IMR-90 (cell line): ENCODE measurements at regions not wholly inside any gene's neighbourhood (a gene's known extent, or its start where the extent isn't known, plus 50 kb on each side); places are given as distances from the start of the nearest gene placed in this dataset.

Source experiments
- ATAC-seq: fragments of 200-7000 bp; cut with Tn5 transposase; 2 replicates; pipeline ENCODE4 v1.9.1; 2020; ENCODE audit warnings: low read depth, mild to moderate bottlenecking, moderate library complexity
- BruUV-seq: library from RNA; stranded (reverse); fragments of 400-500 nt; replicated peaks from 2 replicates; lab custom pipeline; 2021; lab: Mats Ljungman, UMichigan
- CTCF ChIA-PET: fragments of 300-600 bp; formaldehyde crosslinking; extraction: SDS; loops from one replicate; lab custom pipeline; 2021; ENCODE audit warnings: antibody characterized with exemption; lab: Yijun Ruan, JAX
- POLR2A ChIA-PET: fragments of 300-600 bp; sonication (Branson Sonifier 250); formaldehyde crosslinking; loops from one replicate; lab custom pipeline; 2022; ENCODE audit warnings: antibody characterized with exemption; ENCODE audit not compliant: unreplicated experiment; lab: Charles Lee
- DNase-seq: peaks from one replicate; pipeline ENCODE4 v3.0.0; 2013
- H2AFZ ChIP-seq: replicated peaks from 2 replicates; pipeline ENCODE3; 2013; ENCODE audit warnings: low read length, mild to moderate bottlenecking; ENCODE audit not compliant: poor library complexity
- H2AK5ac ChIP-seq: 2 replicates; pipeline ENCODE4 v1.6.1; 2013; ENCODE audit warnings: low read depth, low read length, inconsistent platforms
- H2AK9ac ChIP-seq: replicated peaks from 2 replicates; pipeline ENCODE3; 2013; ENCODE audit warnings: mild to moderate bottlenecking, low read depth, low read length, moderate library complexity; ENCODE audit not compliant: poor library complexity
- H2BK120ac ChIP-seq: 2 replicates; pipeline ENCODE4 v1.6.1; 2013; ENCODE audit warnings: low read depth, low read length, inconsistent platforms
- H2BK15ac ChIP-seq: 3 replicates; pipeline ENCODE4 v1.6.1; 2013; ENCODE audit warnings: low read depth, low read length, inconsistent platforms
- H2BK20ac ChIP-seq: 2 replicates; pipeline ENCODE4 v1.6.1; 2013; ENCODE audit warnings: low read depth, mild to moderate bottlenecking, inconsistent platforms, low read length, moderate library complexity
- H2BK5ac ChIP-seq: 2 replicates; pipeline ENCODE4 v1.6.1; 2013; ENCODE audit warnings: mild to moderate bottlenecking, low read depth, low read length, inconsistent platforms; ENCODE audit not compliant: poor library complexity, severe bottlenecking
- H3K14ac ChIP-seq: replicated peaks from 2 replicates; pipeline ENCODE4 v1.6.1; 2013; ENCODE audit warnings: low read depth, low read length, inconsistent platforms
- H3K18ac ChIP-seq: 2 replicates; pipeline ENCODE4 v1.6.1; 2013; ENCODE audit warnings: low read depth, low read length, control low read depth
- H3K23ac ChIP-seq: 2 replicates; pipeline ENCODE4 v1.6.1; 2013; ENCODE audit warnings: low read depth, low read length, inconsistent platforms
- H3K27ac ChIP-seq: 2 replicates; pipeline ENCODE4 v1.5.1; 2013; ENCODE audit warnings: mild to moderate bottlenecking, control low read depth, low read length; ENCODE audit not compliant: insufficient read depth
- H3K27me3 ChIP-seq: 2 replicates; pipeline ENCODE4 v1.6.1; 2013; ENCODE audit warnings: low read length; ENCODE audit not compliant: control insufficient read depth, insufficient read depth
- H3K36me3 ChIP-seq: 2 replicates; pipeline ENCODE4 v1.6.1; 2013; ENCODE audit warnings: low read length, mixed read lengths; ENCODE audit not compliant: control insufficient read depth, insufficient read depth
- H3K4ac ChIP-seq: 2 replicates; pipeline ENCODE4 v1.6.1; 2013; ENCODE audit warnings: low read depth, low read length, inconsistent platforms
- H3K4me1 ChIP-seq: 2 replicates; pipeline ENCODE4 v1.6.1; 2013; ENCODE audit warnings: low read length, mixed read lengths; ENCODE audit not compliant: control insufficient read depth, insufficient read depth
- H3K4me2 ChIP-seq: 2 replicates; pipeline ENCODE4 v1.6.1; 2013; ENCODE audit warnings: low read depth, mild to moderate bottlenecking, control low read depth, low read length, moderate library complexity
- H3K4me3 ChIP-seq: 2 replicates; pipeline ENCODE4 v1.5.1; 2013; ENCODE audit warnings: low read depth, mild to moderate bottlenecking, control low read depth, low read length, moderate library complexity; ENCODE audit not compliant: insufficient read depth
- H3K56ac ChIP-seq: 2 replicates; pipeline ENCODE4 v1.6.1; 2013; ENCODE audit warnings: low read length, inconsistent platforms; ENCODE audit not compliant: insufficient read depth; ENCODE audit errors: extremely low read depth
- H3K79me1 ChIP-seq, 2 experiments: 2 replicates each; pipeline ENCODE4 v1.6.1; 2013; ENCODE audit warnings: low read length in 2 of 2, inconsistent platforms in 1 of 2, low read depth in 1 of 2
- H3K9ac ChIP-seq: 2 replicates; pipeline ENCODE4 v1.6.1; 2013; ENCODE audit warnings: low read depth, low read length, control low read depth
- H3K9me1 ChIP-seq: 2 replicates; pipeline ENCODE4 v1.6.1; 2013; ENCODE audit warnings: low read length, inconsistent platforms; ENCODE audit not compliant: insufficient read depth
- H3K9me3 ChIP-seq: 2 replicates; pipeline ENCODE4 v1.6.1; 2013; ENCODE audit warnings: low read length; ENCODE audit not compliant: control insufficient read depth, insufficient read depth
- H4K20me1 ChIP-seq: 2 replicates; pipeline ENCODE4 v1.6.1; 2013; ENCODE audit warnings: low read length, inconsistent platforms; ENCODE audit not compliant: insufficient read depth
- H4K5ac ChIP-seq: 2 replicates; pipeline ENCODE4 v1.6.1; 2013; ENCODE audit warnings: mild to moderate bottlenecking, low read depth, low read length, control low read depth
- H4K8ac ChIP-seq, 2 experiments: 2 replicates each; pipeline ENCODE4 v1.6.1; 2013; ENCODE audit warnings: low read depth in 2 of 2, low read length in 2 of 2, control low read depth in 1 of 2, inconsistent platforms in 1 of 2
- H4K91ac ChIP-seq: 2 replicates; pipeline ENCODE4 v1.6.1; 2013; ENCODE audit warnings: low read depth, low read length, inconsistent platforms; ENCODE audit not compliant: insufficient read depth
- BHLHE40 ChIP-seq: fragments of 150-350 bp; IDR thresholded peaks from 2 replicates; pipeline ENCODE4 v1.6.1; 2016; ENCODE audit warnings: mild to moderate bottlenecking, low read depth, low read length
- CHD1 ChIP-seq: IDR thresholded peaks from 2 replicates; pipeline ENCODE4 v1.6.1; 2012; ENCODE audit warnings: low read depth, low read length, improper control_type of control experiment
- CTCF ChIP-seq: conservative IDR thresholded peaks from 2 replicates; pipeline ENCODE4 v1.5.1; 2012; ENCODE audit warnings: mild to moderate bottlenecking, low read depth, low read length, improper control_type of control experiment
- ELK1 ChIP-seq: fragments of 150-350 bp; IDR thresholded peaks from 2 replicates; pipeline ENCODE4 v1.6.1; 2016; ENCODE audit warnings: low read depth, mild to moderate bottlenecking, low read length, moderate library complexity, borderline replicate concordance
- FOS ChIP-seq: fragments of 150-350 bp; IDR thresholded peaks from 2 replicates; pipeline ENCODE4 v1.6.1; 2016; ENCODE audit warnings: low read depth, low read length
- MAFK ChIP-seq: IDR thresholded peaks from 2 replicates; pipeline ENCODE4 v1.6.1; 2012; ENCODE audit warnings: low read depth, low read length, improper control_type of control experiment
- MAZ ChIP-seq: IDR thresholded peaks from 2 replicates; pipeline ENCODE4 v1.6.1; 2012; ENCODE audit warnings: low read depth, mild to moderate bottlenecking, low read length, improper control_type of control experiment, moderate library complexity, borderline replicate concordance
- MXI1 ChIP-seq: IDR thresholded peaks from 2 replicates; pipeline ENCODE4 v1.6.1; 2012; ENCODE audit warnings: low read depth, mild to moderate bottlenecking, low read length, moderate library complexity, borderline replicate concordance
- POLR2A ChIP-seq: IDR thresholded peaks from 2 replicates; pipeline ENCODE4 v1.6.1; 2012; ENCODE audit warnings: mild to moderate bottlenecking, low read depth, low read length
- RAD21 ChIP-seq: IDR thresholded peaks from 2 replicates; pipeline ENCODE4 v1.6.1; 2012; ENCODE audit warnings: low read length, improper control_type of control experiment
- SMC3 ChIP-seq: fragments of 150-350 bp; IDR thresholded peaks from 2 replicates; pipeline ENCODE4 v1.6.1; 2016; ENCODE audit warnings: low read depth, mild to moderate bottlenecking, antibody characterized with exemption, low read length, moderate library complexity
- USF2 ChIP-seq: fragments of 150-350 bp; IDR thresholded peaks from 2 replicates; pipeline ENCODE4 v1.6.1; 2017; ENCODE audit warnings: mild to moderate bottlenecking, antibody characterized with exemption, low read length, low read depth
- WGBS, 2 experiments: methylation state at CpG; one replicate each; pipeline versions ENCODE4 v1.1.5 to v1.1.7; 2013; ENCODE audit warnings: missing lambda C conversion rate in 2 of 2; ENCODE audit not compliant: insufficient read length in 1 of 2; ENCODE audit errors: extremely low coverage in 2 of 2; 5-methylcytosine and 5-hydroxymethylcytosine counted together
- dilution Hi-C: fragments of 300-500 bp; cut with HindIII; formaldehyde crosslinking; loops from one replicate; pipeline ENCODE4 v1.14.3; 2018; ENCODE audit warnings: low sequenced_read_pairs; ENCODE audit not compliant: unreplicated experiment
- in situ Hi-C: fragments of 300-500 bp; cut with MboI; formaldehyde crosslinking; loops from 3 replicates; pipeline ENCODE4 v1.14.3; 2019; ENCODE audit warnings: low sequenced_read_pairs, inconsistent platforms, mixed read lengths
- intact Hi-C: fragments of 100-400 bp; cut with micrococcal nuclease; formaldehyde crosslinking; loops from 2 replicates; pipeline ENCODE4 v1.10.0; 2022

- Histone ChIP-seq H3K56ac (no peak overlapping the region), H3K9me3 (no peaks in the 10 kb centered on the region), H2AK5ac (no peak overlapping the region), H4K20me1 (no peaks in the 10 kb centered on the region), H3K4ac (no peak overlapping the region), H3K27ac (no peak overlapping the region), H2AFZ (no peak overlapping the region), H3K9me1 (no peaks in the 10 kb centered on the region), H3K4me3 (no peak overlapping the region), H2BK15ac (no peak overlapping the region), H3K4me1 (no peaks in the 10 kb centered on the region), H3K4me2 (no peak overlapping the region), H3K27me3 (no peaks in the 10 kb centered on the region; the same call in 1 of the 2 replicates), H3K36me3 (no peaks in the 10 kb centered on the region), H3K9ac (no peak overlapping the region), H2BK5ac (no peak overlapping the region), H2BK20ac (no peak overlapping the region), H3K23ac (no peak overlapping the region), H4K8ac (no peak overlapping the region), H2BK120ac (no peak overlapping the region), H4K91ac (no peak overlapping the region), H4K5ac (no peak overlapping the region), H3K14ac (no peak overlapping the region), H3K18ac (no peak overlapping the region), H3K79me1 (no peaks in the 10 kb centered on the region), H2AK9ac (no peak overlapping the region)
- no TSS peak for BruUV-seq
- DNase-seq (no peak), ATAC-seq (no peak)
- 31% methylated on average over 3 of the region's 7 CpGs; no CpG with 5 or more reads in 1 of the 2 experiments for WGBS, 2 experiments
- ChIA-PET CTCF (no interaction called here), POLR2A (no interaction called here)
- TF ChIP-seq FOS = no peak
- no peak for TF ChIP-seq USF2
- TF ChIP-seq CHD1 = no peak
- no peak for TF ChIP-seq CTCF
- no peak for TF ChIP-seq SMC3
- no peak for TF ChIP-seq MAZ
- TF ChIP-seq POLR2A = no peak
- TF ChIP-seq ELK1 = no peak
- no peak for TF ChIP-seq MAFK
- TF ChIP-seq BHLHE40 = no peak
- TF ChIP-seq MXI1 = no peak
- TF ChIP-seq RAD21 = no peak
- dilution Hi-C loops (no loop called here), intact Hi-C loops (no loop called here), in situ Hi-C loops (no loop called here)
Measured at GRCh38 chr1:29830916-29831315, 594.6 kb downstream of the PTPRU start.
